Skeletal muscle tissue (tissue), 3 donors: ENCODE measurements at regions not wholly inside any gene's neighbourhood (a gene's known extent, or its start where the extent isn't known, plus 50 kb on each side); places are given as distances from the start of the nearest gene placed in this dataset.
A peak's percentile ranks its signal among the peaks of the same experiment; 100 is the strongest.
"Not testable (repeated sequence)": the region's sequence is repeated elsewhere in the genome, so short reads cannot be mapped to it uniquely, and the experiment has no call there.

Experiments used
- H3K27ac ChIP-seq: one replicate; pipeline ENCODE4 v1.7.0; 2013; ENCODE audit warnings: mild to moderate bottlenecking, low read depth, low read length, inconsistent platforms
- H3K27me3 ChIP-seq, 3 donors: one replicate each; pipeline ENCODE4 v1.7.0; 2013; ENCODE audit warnings: low read length in 3 of 3; ENCODE audit not compliant: control insufficient read depth in 3 of 3, insufficient read depth in 3 of 3
- H3K36me3 ChIP-seq, 3 donors: one replicate each; pipeline ENCODE4 v1.7.0; 2013; ENCODE audit warnings: low read length in 3 of 3; ENCODE audit not compliant: control insufficient read depth in 3 of 3, insufficient read depth in 3 of 3
- H3K4me1 ChIP-seq, 3 donors: one replicate each; pipeline ENCODE4 v1.7.0; 2013; ENCODE audit warnings: low read length in 3 of 3, mild to moderate bottlenecking in 3 of 3; ENCODE audit not compliant: control insufficient read depth in 3 of 3, insufficient read depth in 3 of 3
- H3K4me3 ChIP-seq, 3 donors: one replicate each; pipeline ENCODE4 v1.7.0; 2013; ENCODE audit warnings: low read length in 3 of 3
- H3K9ac ChIP-seq, 3 donors: one replicate each; pipeline ENCODE4 v1.7.0; 2013; ENCODE audit warnings: low read length in 3 of 3, mild to moderate bottlenecking in 3 of 3, moderate library complexity in 2 of 3, low read depth in 1 of 3
- H3K9me3 ChIP-seq, 3 donors: one replicate each; pipeline ENCODE4 v1.7.0; 2013; ENCODE audit warnings: low read length in 3 of 3; ENCODE audit not compliant: control insufficient read depth in 3 of 3
- donor health status: Osteomylitis.

- no peaks in the 10 kb centered on the region for H3K9me3 ChIP-seq
- no peak overlapping the region for H3K9ac ChIP-seq
- H3K4me1 ChIP-seq: no peaks in the 10 kb centered on the region
- H3K27ac ChIP-seq: no peak overlapping the region
- H3K4me3 ChIP-seq: no peak overlapping the region
- no peaks in the 10 kb centered on the region for H3K27me3 ChIP-seq
- H3K36me3 ChIP-seq: no peaks in the 10 kb centered on the region
Measured at GRCh38 chr5:67575087-67575486, 378.5 kb upstream of the CD180 start.

DNA sequence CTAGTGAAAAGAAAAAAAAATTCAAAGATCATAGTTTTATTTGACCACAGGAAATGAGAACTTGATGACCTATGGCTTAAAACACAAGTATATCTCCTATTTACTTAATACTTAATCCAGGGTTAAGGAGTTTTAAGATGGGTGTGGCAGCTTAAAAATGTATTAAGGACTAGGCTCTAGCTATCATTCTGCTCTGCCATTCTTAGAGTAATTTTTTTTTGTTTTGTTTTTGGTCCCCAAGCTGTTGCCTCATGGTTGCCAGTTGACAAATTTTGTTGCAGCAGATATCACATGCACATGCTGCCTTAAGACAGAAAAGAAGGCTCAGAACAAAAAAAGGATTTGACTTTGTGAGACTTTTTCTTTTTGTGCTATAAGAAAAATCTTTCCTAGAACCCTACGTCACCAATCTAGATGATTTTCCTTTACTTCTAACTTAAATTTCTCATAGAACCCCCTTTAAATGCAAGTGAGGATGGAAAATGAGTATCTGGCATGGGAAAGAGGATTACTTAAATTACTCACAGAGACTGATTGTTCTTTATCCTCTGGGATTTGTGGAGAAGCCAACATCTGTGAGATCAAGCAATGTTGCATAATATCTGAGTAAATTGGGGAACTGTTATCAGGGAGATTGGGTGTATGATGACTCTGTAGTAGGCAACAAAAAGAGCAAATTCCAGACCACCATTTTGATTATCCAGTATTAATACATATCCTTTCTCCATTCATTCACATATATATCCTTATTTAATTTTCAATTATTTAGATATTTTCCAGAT is 364.7 kb upstream of the CD180 start:
- Histone ChIP-seq H3K4me1 (no peaks in the 10 kb centered on the region), H3K27ac (no peak overlapping the region), H3K9ac (no peak overlapping the region), H3K36me3 (no peaks in the 10 kb centered on the region), H3K4me3 (no peak overlapping the region), H3K9me3 (peaks cover 0 to 2% (median 0%) of the 10 kb centered on the region in 3 donors), H3K27me3 (no peaks in the 10 kb centered on the region)

DNA sequence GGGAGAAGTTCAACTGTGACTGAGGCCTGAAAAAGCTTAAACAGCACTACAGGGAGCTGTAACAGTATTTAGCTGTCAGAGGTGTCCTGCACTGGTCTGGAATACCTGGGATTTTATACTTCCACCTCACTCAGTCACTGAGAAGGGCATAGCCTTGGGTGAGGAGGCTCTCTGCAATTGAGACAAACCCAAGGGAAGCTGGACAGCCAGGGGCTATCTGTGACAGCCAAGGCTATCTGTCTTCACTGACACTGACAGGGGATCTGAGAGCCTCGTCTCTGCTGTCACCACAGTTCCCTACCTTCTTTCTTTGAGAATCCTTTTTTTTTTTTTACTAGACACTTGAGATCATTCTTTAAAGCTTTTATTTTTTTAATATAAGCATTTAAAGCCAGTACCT is 356.2 kb upstream of the CD180 start:
- Histone ChIP-seq H3K4me3 (no peak overlapping the region), H3K9me3 (no peaks in the 10 kb centered on the region), H3K4me1 (peaks cover 0 to 4% (median 0%) of the 10 kb centered on the region in 3 donors), H3K27me3 (no peaks in the 10 kb centered on the region), H3K36me3 (no peaks in the 10 kb centered on the region), H3K9ac (no peak overlapping the region), H3K27ac (no peak overlapping the region)

- Histone ChIP-seq H3K27me3 (no peaks in the 10 kb centered on the region), H3K4me3 (no peak overlapping the region), H3K9me3 (no peaks in the 10 kb centered on the region), H3K4me1 (peaks cover 0 to 4% (median 0%) of the 10 kb centered on the region in 3 donors), H3K27ac (no peak overlapping the region), H3K36me3 (no peaks in the 10 kb centered on the region), H3K9ac (no peak overlapping the region)
Measured at GRCh38 chr5:67549947-67550346, 353.3 kb upstream of the CD180 start.

- Histone ChIP-seq H3K9me3 (no peaks in the 10 kb centered on the region), H3K4me1 (peaks cover 0 to 4% (median 0%) of the 10 kb centered on the region in 3 donors), H3K27ac (no peak overlapping the region), H3K36me3 (no peaks in the 10 kb centered on the region), H3K4me3 (no peak overlapping the region), H3K27me3 (no peaks in the 10 kb centered on the region), H3K9ac (no peak overlapping the region)
Measured at GRCh38 chr5:67549296-67549618, 352.7 kb upstream of the CD180 start.

DNA sequence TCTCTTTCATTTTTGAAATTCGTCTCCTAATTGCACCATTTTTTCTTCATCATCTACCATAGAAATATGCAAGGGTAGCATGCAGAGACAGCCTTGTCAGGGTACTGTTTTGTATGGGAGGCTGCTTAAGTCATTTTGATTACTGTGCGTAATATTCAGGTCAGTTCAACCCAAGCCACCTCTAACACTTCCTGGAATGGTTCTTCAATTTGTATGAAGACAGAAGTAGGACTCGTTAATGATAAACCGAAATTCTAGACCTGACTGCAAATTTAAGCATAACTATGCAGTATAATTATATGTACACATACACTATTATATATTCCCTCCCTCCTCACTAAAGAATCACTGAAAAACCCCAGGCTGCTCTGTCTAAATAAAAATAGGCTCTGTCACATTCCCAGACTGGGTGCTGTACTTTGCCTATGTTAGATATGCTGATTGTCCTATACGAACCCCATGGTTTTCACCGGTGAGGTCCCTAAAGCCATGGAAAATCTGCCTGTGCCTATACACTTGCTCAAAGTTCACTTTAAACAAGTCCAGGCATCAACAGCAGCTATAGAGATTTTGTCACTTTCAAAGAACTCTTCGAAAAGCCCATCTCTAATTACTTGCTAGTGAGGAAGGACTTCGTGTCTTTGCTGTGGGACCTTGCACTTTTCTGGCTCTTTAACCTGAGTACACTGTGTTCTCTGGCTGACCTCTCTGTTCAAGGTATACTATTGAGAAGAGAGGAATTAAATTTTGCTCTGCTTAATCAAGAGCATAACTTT is 352.1 kb upstream of the CD180 start:
- Histone ChIP-seq H3K9ac (no peak overlapping the region), H3K27ac (no peak overlapping the region), H3K27me3 (no peaks in the 10 kb centered on the region), H3K9me3 (no peaks in the 10 kb centered on the region), H3K36me3 (no peaks in the 10 kb centered on the region), H3K4me3 (no peak overlapping the region), H3K4me1 (peaks cover 0 to 4% (median 0%) of the 10 kb centered on the region in 3 donors)

GRCh38 chr5:67547682-67548081 is 351.1 kb upstream of the CD180 start:
- Histone ChIP-seq H3K4me1 (peaks cover 0 to 4% (median 2%) of the 10 kb centered on the region in 3 donors), H3K9me3 (no peaks in the 10 kb centered on the region), H3K27ac (no peak overlapping the region), H3K9ac (no peak overlapping the region), H3K27me3 (no peaks in the 10 kb centered on the region), H3K36me3 (no peaks in the 10 kb centered on the region), H3K4me3 (no peak overlapping the region)

DNA sequence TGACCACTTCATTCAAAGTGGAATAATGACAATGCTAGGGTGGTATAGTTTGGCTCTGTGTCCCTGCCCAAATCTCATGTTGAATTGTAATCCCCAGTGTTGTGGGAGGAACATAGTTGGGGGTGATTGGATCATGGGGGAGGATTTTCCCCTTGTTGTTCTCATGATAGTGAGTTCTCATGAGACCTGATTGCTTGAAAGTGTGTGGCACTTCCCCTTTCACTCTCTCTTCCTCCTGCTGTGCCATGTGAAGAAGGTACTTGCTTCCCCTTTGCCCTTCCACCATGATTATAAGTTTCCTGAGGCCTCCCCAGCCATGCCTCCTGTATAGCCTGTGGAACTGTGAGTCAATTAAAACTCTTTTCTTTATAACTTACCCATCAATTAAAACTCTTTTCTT is 348.3 kb upstream of the CD180 start:
- not testable (repeated sequence) for H3K4me1 ChIP-seq, H3K27me3 ChIP-seq, H3K9ac ChIP-seq, H3K36me3 ChIP-seq, H3K27ac ChIP-seq, H3K4me3 ChIP-seq, H3K9me3 ChIP-seq

GRCh38 chr5:67543720-67544270 is 347.2 kb upstream of the CD180 start:
- no peak overlapping the region for H3K27ac ChIP-seq
- no peak overlapping the region for H3K4me3 ChIP-seq
- no peaks in the 10 kb centered on the region for H3K36me3 ChIP-seq
- peaks cover 6 to 13% (median 10%) of the 10 kb centered on the region in 3 donors for H3K4me1 ChIP-seq
- H3K27me3 ChIP-seq: no peaks in the 10 kb centered on the region
- no peak overlapping the region for H3K9ac ChIP-seq
- no peaks in the 10 kb centered on the region for H3K9me3 ChIP-seq

GRCh38 chr5:67542479-67542878 is 345.9 kb upstream of the CD180 start:
- H3K9me3 ChIP-seq: no peaks in the 10 kb centered on the region
- peak overlapping the region in 1 of 3 donors; percentile 25 for H3K4me3 ChIP-seq
- no peak overlapping the region for H3K27ac ChIP-seq
- H3K27me3 ChIP-seq: no peaks in the 10 kb centered on the region
- H3K4me1 ChIP-seq: peaks cover 10 to 17% (median 12%) of the 10 kb centered on the region in 3 donors
- H3K9ac ChIP-seq: no peak overlapping the region
- no peaks in the 10 kb centered on the region for H3K36me3 ChIP-seq
